Upper lobe of right lung (tissue), 1 donor: ENCODE measurements at regions not wholly inside any gene's neighbourhood (a gene's known extent, or its start where the extent isn't known, plus 50 kb on each side); places are given as distances from the start of the nearest gene placed in this dataset.

Experiments used
- ATAC-seq: fragments of 200-7000 bp; cut with Tn5 transposase; one replicate; pipeline ENCODE4 v1.9.1; 2020; ENCODE audit warnings: mild to moderate bottlenecking, moderate library complexity
- DNase-seq: peaks from one replicate; pipeline ENCODE4 v3.0.0-alpha.2; 2020
- H3K27ac ChIP-seq: fragments of 200-600 bp; one replicate; pipeline ENCODE4 v1.8.0; 2022
- H3K27me3 ChIP-seq: fragments of 200-600 bp; one replicate; pipeline ENCODE4 v1.8.0; 2022; ENCODE audit warnings: mild to moderate bottlenecking
- H3K36me3 ChIP-seq: fragments of 200-600 bp; one replicate; pipeline ENCODE4 v1.8.0; 2022
- H3K4me1 ChIP-seq: fragments of 200-600 bp; one replicate; pipeline ENCODE4 v1.8.0; 2022
- H3K4me3 ChIP-seq: fragments of 200-600 bp; one replicate; pipeline ENCODE4 v1.8.0; 2022; ENCODE audit warnings: mild to moderate bottlenecking
- H3K9me3 ChIP-seq: fragments of 200-600 bp; one replicate; pipeline ENCODE4 v1.8.0; 2022
- CTCF ChIP-seq: fragments of 200-600 bp; IDR thresholded peaks from one replicate; pipeline ENCODE4 v1.8.0; 2022; ENCODE audit warnings: antibody characterized with exemption
- intact Hi-C: fragments of 100-400 bp; cut with DNase I; formaldehyde crosslinking; loops from one replicate; pipeline ENCODE4 v1.11.0; 2022
- donor health status: DM: no; HTN: yes; CAD: no; lungs with severe emphysema.

DNA sequence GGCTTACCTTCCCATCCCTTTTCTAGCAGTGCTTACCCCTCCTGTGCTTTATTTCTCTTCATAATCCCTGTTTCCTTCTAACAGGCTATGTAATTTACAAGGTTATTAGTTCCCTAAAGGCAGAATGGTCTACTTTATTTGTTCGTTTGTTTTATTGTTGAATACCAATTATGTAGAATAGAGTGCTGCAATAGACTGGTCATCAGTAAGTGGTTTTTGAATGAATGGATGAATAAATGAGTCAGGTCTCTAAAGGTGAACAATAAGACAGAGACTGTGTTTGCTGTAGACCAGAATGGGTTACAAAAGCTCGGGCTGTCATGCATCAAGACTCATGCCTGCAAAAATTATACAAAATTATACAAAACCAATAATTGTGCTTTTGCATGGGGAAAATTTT is 332.0 kb downstream of the IRS1 start:
- DNase-seq = no peak
- H3K9me3 ChIP-seq = no peaks in the 10 kb centered on the region
- no peaks in the 10 kb centered on the region for H3K27me3 ChIP-seq
- no peak for ATAC-seq
- H3K4me1 ChIP-seq = no peaks in the 10 kb centered on the region
- H3K27ac ChIP-seq = no peak overlapping the region
- intact Hi-C loops = no loop called here
- H3K36me3 ChIP-seq = no peaks in the 10 kb centered on the region
- H3K4me3 ChIP-seq = no peak overlapping the region
- TF ChIP-seq CTCF = no peak

DNA sequence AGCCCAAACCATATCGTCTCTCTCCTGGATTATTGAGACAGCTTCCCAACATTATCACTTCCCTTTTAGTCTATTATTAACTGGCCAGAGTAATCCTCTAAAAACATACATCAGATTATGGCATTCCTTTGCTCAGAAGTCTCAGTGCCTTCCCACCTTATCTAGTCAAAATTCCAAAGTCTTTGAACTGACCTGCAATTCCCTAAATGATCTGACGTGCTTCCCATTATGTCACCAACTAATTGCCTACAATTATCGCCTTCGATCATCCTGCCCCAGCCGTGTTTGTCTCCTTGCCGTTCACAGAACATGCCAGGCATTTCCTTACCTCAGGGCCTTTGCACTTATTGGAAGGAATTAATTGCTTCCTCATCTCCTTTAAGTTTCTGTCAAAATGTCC is 332.4 kb downstream of the IRS1 start:
- intact Hi-C loops = no loop called here
- H3K4me1 ChIP-seq = no peaks in the 10 kb centered on the region
- no peaks in the 10 kb centered on the region for H3K27me3 ChIP-seq
- no peak overlapping the region for H3K4me3 ChIP-seq
- DNase-seq (no peak), ATAC-seq (no peak)
- no peaks in the 10 kb centered on the region for H3K9me3 ChIP-seq
- TF ChIP-seq CTCF = no peak
- no peak overlapping the region for H3K27ac ChIP-seq
- no peaks in the 10 kb centered on the region for H3K36me3 ChIP-seq

GRCh38 chr2:226466589-226466988 is 333.0 kb downstream of the IRS1 start:
- H3K4me3 ChIP-seq = no peak overlapping the region
- no peaks in the 10 kb centered on the region for H3K27me3 ChIP-seq
- H3K4me1 ChIP-seq = no peaks in the 10 kb centered on the region
- no peak for TF ChIP-seq CTCF
- intact Hi-C loops = no loop called here
- no peaks in the 10 kb centered on the region for H3K9me3 ChIP-seq
- no peak for ATAC-seq
- DNase-seq = no peak
- H3K27ac ChIP-seq = no peak overlapping the region
- H3K36me3 ChIP-seq = no peaks in the 10 kb centered on the region

DNA sequence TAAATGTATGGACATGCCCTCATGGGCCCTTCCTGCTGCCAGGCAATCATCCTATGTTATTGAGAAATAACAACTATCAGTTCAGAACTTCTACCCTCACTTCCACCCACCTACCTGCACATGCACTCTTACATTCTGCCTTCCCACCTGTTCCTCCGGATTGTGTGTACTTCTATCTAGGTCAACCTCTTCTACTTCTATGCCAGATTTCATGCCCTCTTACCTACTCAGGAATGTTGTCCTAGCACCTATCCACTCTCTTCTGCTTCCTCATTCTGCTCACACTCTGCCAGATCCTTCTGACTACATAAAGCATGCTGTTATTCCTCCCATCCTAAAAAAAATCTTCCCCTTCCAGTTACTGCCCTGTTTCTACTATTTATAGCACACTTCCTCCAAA is 333.5 kb downstream of the IRS1 start:
- H3K4me3 ChIP-seq = no peak overlapping the region
- H3K27ac ChIP-seq = no peak overlapping the region
- intact Hi-C loops = no loop called here
- H3K36me3 ChIP-seq = no peaks in the 10 kb centered on the region
- ATAC-seq (peak; percentile 82), DNase-seq (no peak)
- H3K9me3 ChIP-seq = no peaks in the 10 kb centered on the region
- no peaks in the 10 kb centered on the region for H3K27me3 ChIP-seq
- TF ChIP-seq CTCF = no peak
- no peaks in the 10 kb centered on the region for H3K4me1 ChIP-seq

- ATAC-seq (no peak), DNase-seq (no peak)
- no peaks in the 10 kb centered on the region for H3K27me3 ChIP-seq
- intact Hi-C loops = no loop called here
- H3K36me3 ChIP-seq = no peaks in the 10 kb centered on the region
- no peak overlapping the region for H3K4me3 ChIP-seq
- H3K27ac ChIP-seq = no peak overlapping the region
- no peaks in the 10 kb centered on the region for H3K4me1 ChIP-seq
- H3K9me3 ChIP-seq = no peaks in the 10 kb centered on the region
- TF ChIP-seq CTCF = no peak
These were observed 335.2 kb downstream of the IRS1 start for GRCh38 chr2:226464380-226464779.

GRCh38 chr2:226463154-226463553 is 336.5 kb downstream of the IRS1 start:
- TF ChIP-seq CTCF = no peak
- Histone ChIP-seq H3K27ac (no peak overlapping the region), H3K4me1 (no peaks in the 10 kb centered on the region), H3K9me3 (no peaks in the 10 kb centered on the region), H3K36me3 (no peaks in the 10 kb centered on the region), H3K4me3 (no peak overlapping the region), H3K27me3 (no peaks in the 10 kb centered on the region)
- DNase-seq (no peak), ATAC-seq (no peak)
- intact Hi-C loops = no loop called here
